GM12872 (cell line): ENCODE measurements at regions not wholly inside any gene's neighbourhood (a gene's known extent, or its start where the extent isn't known, plus 50 kb on each side); places are given as distances from the start of the nearest gene placed in this dataset.

ENCODE experiments used
- CTCF ChIP-seq: IDR thresholded peaks from 3 replicates; pipeline ENCODE4 v1.5.1; 2011; ENCODE audit warnings: low read depth, mild to moderate bottlenecking, low read length, moderate library complexity; ENCODE audit not compliant: insufficient read depth

- TF ChIP-seq CTCF = no peak
Observed at GRCh38 chr18:45325778-45326177, 289.5 kb upstream of the SLC14A2 start.

- no peak for TF ChIP-seq CTCF
Observed at GRCh38 chr18:45326505-45326904, 288.8 kb upstream of the SLC14A2 start.

- TF ChIP-seq CTCF = no peak
Observed at GRCh38 chr18:45328296-45328695, 287.0 kb upstream of the SLC14A2 start.

GRCh38 chr18:45328811-45329210 lies 286.5 kb upstream of the SLC14A2 start:
- TF ChIP-seq CTCF = no peak

GRCh38 chr18:45329316-45329715 lies 286.0 kb upstream of the SLC14A2 start:
- TF ChIP-seq CTCF = no peak

- no peak for TF ChIP-seq CTCF
Observed at GRCh38 chr18:45330170-45330594, 285.1 kb upstream of the SLC14A2 start.

GRCh38 chr18:45332871-45333270 lies 282.4 kb upstream of the SLC14A2 start:
- TF ChIP-seq CTCF = no peak

- TF ChIP-seq CTCF = no peak
Observed at GRCh38 chr18:45334191-45334590, 281.1 kb upstream of the SLC14A2 start.
